GM21825 (cell line): ENCODE measurements at regions not wholly inside any gene's neighbourhood (a gene's known extent, or its start where the extent isn't known, plus 50 kb on each side); places are given as distances from the start of the nearest gene placed in this dataset.
"Not testable (repeated sequence)": the region's sequence is repeated elsewhere in the genome, so short reads cannot be mapped to it uniquely, and the experiment has no call there.

Experiments
- ATAC-seq: cut with Tn5 transposase; IDR thresholded peaks from one replicate; pipeline ENCODE4 v1.9.1; 2021; ENCODE audit warnings: mild to moderate bottlenecking, moderate library complexity; ENCODE audit not compliant: unreplicated experiment

- ATAC-seq = no peak
Observed at GRCh38 chr2:53064154-53064553, 703.5 kb upstream of the CHAC2 start.

DNA sequence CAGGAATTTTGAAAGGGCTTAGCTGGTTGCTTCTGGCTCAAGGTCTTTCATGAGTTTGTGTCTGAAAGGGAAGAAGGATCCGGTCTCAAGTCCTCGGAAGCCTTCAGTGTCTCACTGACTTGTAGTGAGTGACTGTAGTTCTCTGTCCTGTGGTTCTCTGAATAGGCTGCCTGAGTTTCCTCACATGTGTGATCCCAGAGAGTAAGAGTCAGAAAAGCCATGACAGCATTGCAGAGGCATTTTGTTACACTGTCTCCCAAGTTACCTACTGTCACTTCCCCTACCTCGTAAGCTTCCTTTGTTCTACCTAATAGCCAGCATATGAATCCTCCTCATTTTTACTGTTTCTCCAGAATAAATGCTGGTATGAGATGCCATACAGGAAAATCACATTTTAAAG lies 709.1 kb upstream of the CHAC2 start:
- no peak for ATAC-seq

- ATAC-seq = no peak
Observed at GRCh38 chr2:53053937-53054336, 713.7 kb upstream of the CHAC2 start.

DNA sequence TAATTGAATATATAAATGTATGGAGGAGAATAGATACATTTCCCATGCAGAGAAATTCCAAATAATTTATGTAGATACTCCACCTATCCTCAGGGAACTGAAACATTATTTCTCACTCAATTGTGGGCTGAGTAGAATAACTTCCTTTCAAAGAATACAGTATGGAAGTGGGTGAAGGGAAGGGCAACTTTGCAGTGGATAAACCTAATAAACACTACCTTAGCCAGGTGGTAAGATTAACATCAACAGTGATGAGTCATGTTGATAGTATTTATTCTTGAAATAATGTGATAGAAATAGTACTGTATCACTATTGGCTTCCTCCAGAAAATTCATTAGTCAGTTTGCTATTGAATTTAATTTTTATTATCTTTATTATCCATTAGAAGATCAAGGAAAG lies 716.4 kb upstream of the CHAC2 start:
- no peak for ATAC-seq

- ATAC-seq = no peak
Observed at GRCh38 chr2:53040536-53041229, 726.9 kb upstream of the CHAC2 start.

DNA sequence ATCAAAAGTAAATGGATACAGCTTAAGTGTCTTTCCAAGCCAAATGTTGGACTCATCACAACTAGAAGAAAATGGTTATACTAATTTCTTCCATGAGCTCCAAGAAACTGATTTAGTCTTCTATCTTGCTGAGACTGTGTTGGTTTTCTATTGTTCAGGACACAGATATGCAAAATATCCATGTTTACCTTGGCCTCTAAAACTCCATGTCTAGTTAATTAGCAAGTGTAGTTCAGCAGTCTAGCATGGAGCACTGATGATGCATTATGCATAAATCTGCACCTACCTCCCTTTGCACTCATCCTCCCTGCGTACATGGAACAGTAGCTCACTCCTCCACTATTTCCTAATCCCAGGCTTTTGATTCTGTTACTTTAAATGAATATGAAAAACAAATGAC lies 731.4 kb upstream of the CHAC2 start:
- no peak for ATAC-seq

DNA sequence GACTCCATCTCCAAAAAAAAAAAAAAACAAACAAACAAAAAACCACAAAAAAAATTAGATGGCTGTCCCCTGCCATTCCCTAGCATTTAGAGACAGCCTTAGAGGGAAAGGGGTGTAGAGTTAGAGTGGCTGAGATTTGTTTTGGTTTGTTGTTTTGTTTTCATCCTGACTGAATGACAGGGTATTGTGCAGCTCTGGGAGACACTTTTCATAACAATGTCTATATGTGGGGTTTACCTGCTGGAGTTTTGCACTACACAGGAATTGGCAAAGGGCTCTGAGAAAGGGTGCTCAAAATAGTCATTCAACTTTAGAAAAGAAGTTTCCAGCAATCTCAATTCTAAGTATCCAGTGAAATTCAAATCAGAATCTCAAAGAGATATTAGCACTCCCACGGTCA lies 732.5 kb upstream of the CHAC2 start:
- ATAC-seq = no peak

DNA sequence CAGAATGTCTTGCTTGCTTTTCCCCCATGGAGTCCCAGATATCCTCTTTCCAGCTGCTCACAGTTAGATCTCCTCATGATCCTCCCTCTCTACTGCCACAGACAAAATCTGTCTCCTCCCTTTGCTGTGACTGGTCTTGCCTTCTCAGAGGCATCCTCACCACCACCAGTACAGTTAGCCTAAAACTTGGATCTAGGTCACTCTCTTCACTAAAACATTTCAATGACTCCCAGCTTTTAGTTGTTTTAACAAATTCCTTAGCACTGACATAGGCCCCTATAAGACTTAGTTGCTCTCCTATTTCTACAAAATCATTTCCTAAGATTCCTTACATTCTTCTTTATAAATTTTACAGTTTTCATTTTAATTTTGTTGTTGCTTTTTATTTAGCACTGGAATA lies 734.2 kb upstream of the CHAC2 start:
- ATAC-seq = no peak

GRCh38 chr2:53028746-53029423 lies 738.7 kb upstream of the CHAC2 start:
- no peak for ATAC-seq

DNA sequence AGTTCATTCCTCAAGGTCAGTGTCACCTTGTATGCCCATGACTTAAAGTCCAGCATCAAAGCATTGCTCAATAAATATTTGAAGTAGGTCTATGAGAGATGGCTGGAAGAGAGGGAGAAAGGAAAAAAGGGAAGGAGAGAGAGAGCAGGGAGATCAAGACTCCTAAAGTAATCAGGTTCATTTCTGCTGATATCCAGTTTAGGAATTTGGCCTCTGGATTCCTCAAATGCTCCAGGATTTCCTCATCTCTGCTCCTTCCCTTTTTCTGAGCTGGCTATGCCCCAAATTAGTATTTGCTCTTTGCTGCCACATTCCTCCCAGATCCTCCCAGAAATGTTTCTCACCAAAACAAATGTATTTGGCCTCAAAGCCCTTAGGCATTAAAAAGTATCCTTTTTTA lies 739.4 kb upstream of the CHAC2 start:
- ATAC-seq = no peak

- ATAC-seq = not testable (repeated sequence)
Observed at GRCh38 chr2:53022248-53022647, 745.4 kb upstream of the CHAC2 start.

GRCh38 chr2:53021828-53022227 lies 745.8 kb upstream of the CHAC2 start:
- no peak for ATAC-seq

GRCh38 chr2:53021292-53021691 lies 746.3 kb upstream of the CHAC2 start:
- ATAC-seq = no peak

DNA sequence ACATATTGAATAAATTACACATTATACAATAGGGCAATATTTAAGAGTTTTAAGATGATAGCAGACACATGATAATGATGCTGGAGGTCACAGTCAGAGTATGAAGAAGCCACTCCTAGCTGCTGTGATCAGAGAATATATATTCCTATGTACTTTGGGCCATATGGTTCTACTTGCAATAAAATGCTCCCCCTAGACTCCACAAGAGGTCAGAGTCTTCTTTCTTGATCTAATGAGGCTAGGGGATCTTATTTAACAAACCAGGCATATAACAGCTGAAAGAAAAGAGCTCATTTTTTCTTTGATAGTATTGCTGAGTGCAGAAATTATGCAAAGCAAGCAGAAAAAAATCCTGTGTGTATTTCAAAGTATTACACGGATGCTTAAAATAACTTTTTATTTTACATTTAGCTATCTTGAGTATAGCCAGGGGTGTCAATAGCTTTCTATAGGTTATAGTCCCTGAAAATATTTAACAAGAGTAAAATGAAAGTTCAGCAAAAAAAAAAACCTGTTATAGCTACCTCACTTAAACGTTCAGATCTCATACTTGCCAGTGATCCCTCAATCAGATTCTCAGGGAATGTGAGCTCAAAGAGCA lies 748.7 kb upstream of the CHAC2 start:
- ATAC-seq = no peak

GRCh38 chr2:53006980-53007379 lies 760.6 kb upstream of the CHAC2 start:
- no peak for ATAC-seq

DNA sequence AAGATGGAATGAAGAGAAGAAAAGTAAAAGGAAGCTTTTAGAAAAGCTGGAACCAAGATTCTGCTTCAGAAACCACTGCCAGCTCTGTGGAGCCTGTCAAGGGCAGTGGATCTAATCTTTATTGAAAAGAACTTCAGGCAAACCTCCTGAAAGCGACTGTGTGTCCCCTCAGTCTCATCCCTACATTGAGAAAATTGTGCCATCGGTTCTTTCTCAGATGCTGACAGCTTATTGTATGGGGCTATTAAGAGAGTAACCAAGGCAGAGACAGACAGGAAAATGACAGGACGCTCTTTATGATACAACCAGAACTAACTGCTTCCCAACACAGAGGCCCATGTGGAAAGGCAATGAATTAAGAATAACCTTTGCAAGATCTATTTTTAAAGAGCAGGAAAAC lies 763.2 kb upstream of the CHAC2 start:
- no peak for ATAC-seq

- no peak for ATAC-seq
Observed at GRCh38 chr2:52995424-52995823, 772.2 kb upstream of the CHAC2 start.

DNA sequence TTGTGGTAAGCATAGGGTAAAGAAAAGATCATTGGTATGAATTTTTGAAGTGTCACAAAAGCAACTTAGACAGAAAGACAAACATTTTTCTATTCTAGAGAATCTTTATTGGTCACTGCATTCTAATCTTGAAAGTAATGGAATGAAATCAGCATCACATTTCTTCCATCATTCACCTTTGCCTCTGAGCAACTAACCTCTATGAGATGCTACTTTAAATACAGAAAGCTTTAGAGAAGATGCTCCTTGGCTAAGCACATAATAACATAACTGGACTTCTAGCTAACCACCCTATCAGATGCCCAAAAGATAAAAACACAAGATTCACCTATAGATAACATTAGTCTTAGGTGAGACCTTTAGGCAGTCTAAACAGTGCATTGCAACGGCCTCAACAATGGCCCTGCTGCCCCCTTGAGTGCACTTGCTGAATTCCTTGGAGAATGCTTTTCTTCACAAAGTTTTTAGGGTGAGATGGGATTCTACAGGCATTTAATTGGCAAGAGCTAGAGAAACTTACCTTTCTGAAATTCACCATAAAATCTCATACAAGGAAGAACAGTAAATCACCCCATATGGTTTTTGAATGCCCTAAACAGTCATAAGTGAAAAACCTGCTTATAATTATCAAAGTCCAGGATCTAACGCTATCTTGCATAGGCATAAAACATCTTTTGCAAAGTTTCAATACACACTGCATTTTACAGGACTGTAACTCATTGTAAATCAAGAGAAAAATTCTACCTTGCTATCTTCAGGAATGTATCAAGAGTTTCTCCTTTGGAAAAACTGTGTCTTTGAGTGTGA lies 791.3 kb upstream of the CHAC2 start:
- ATAC-seq = no peak

DNA sequence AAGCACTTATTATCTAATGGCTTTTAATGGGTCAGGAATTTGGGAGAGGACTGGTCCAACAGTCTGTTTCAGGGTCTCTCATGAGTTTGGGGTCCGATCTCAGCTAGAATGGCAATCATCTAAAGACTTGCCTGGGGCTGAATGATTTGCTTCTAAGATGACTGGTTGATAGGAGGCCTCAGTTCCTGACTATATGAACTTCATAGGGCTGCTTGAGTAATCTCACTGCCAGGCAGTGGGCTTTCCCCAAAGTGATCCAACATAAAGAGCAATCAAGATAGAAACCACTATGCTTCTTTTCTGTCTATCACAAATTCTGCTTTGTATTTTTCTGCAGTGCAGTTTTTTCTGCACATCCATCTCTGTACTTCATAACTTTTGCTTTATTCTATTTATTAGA lies 793.5 kb upstream of the CHAC2 start:
- no peak for ATAC-seq

- no peak for ATAC-seq
Observed at GRCh38 chr2:52970642-52971041, 797.0 kb upstream of the CHAC2 start.

DNA sequence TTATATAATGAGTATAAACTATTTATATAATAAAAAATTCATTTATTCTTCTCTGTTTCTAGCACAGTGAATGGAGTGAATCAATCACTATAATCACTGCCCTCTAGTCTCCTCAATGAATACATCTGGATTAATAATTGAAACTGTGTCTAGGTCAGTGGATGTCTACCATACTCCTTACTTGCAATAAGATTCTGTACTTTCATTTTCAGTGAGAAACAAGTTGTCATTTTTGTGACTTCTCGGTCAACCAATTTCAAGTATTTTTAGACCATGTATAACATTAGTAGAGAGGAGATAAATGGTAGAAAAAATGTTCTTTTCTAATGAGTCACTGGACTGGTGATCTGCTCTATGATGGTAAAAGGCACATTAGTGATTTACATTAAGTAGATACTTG lies 799.6 kb upstream of the CHAC2 start:
- no peak for ATAC-seq
